Endothelial cell of umbilical vein (primary cell): ENCODE measurements at regions not wholly inside any gene's neighbourhood (a gene's known extent, or its start where the extent isn't known, plus 50 kb on each side); places are given as distances from the start of the nearest gene placed in this dataset.

ENCODE experiments used
- BruUV-seq: library from RNA; stranded (reverse); fragments of 400-500 nt; replicated peaks from 2 replicates; lab custom pipeline; 2021; lab: Mats Ljungman, UMichigan
- CTCF ChIA-PET: fragments of 300-600, 350-600 bp; sonication (Branson Sonifier 250); formaldehyde crosslinking; loops from one replicate; lab custom pipeline; 2021; ENCODE audit warnings: antibody characterized with exemption, inconsistent platforms; lab: Charles Lee
- POLR2A ChIA-PET: fragments of 300-600, 350-600 bp; sonication (Branson Sonifier 250); formaldehyde crosslinking; loops from one replicate; lab custom pipeline; 2021; ENCODE audit warnings: antibody characterized with exemption, inconsistent platforms; lab: Charles Lee
- DNase-seq: peaks from one replicate; pipeline ENCODE4 v3.0.0-alpha.2; 2011; ENCODE audit warnings: low read depth, low spot score
- FAIRE-seq: peaks from 2 replicates; lab custom pipeline; 2011; peaks lifted over from hg19 to GRCh38; lab: Jason Lieb, UNC
- H2AFZ ChIP-seq: 2 replicates; pipeline ENCODE4 v1.6.0; 2012; ENCODE audit warnings: low read depth, low read length, control low read depth, inconsistent platforms
- H3K27ac ChIP-seq: 2 replicates; pipeline ENCODE4 v1.5.1; 2011; ENCODE audit warnings: low read depth, mild to moderate bottlenecking, control low read depth, low read length, moderate library complexity; ENCODE audit not compliant: insufficient read depth
- H3K27me3 ChIP-seq, 2 experiments: 2 replicates each; pipeline versions ENCODE4 v1.6.0 to v1.6.1; 2011; ENCODE audit warnings: low read length in 2 of 2, mixed read lengths in 1 of 2; ENCODE audit not compliant: control insufficient read depth in 2 of 2, insufficient read depth in 2 of 2
- H3K36me3 ChIP-seq, 2 experiments: 2 replicates in 1 of 2; 3 replicates in 1 of 2; pipeline ENCODE4 v1.5.1; 2011; ENCODE audit warnings: low read length in 2 of 2, mild to moderate bottlenecking in 1 of 2, moderate library complexity in 1 of 2; ENCODE audit not compliant: control insufficient read depth in 2 of 2, insufficient read depth in 2 of 2; ENCODE audit errors: extremely low read depth in 1 of 2
- H3K4me1 ChIP-seq: 3 replicates; pipeline ENCODE4 v1.5.1; 2011; ENCODE audit warnings: mild to moderate bottlenecking, low read length; ENCODE audit not compliant: control insufficient read depth, insufficient read depth; ENCODE audit errors: extremely low read depth
- H3K4me2 ChIP-seq: 2 replicates; pipeline ENCODE4 v1.6.1; 2011; ENCODE audit warnings: low read length, control low read depth, mixed read lengths; ENCODE audit not compliant: insufficient read depth
- H3K4me3 ChIP-seq, 3 experiments: fragments of 200-600 bp in 1 of 3; sonication (generic), shearing (Covaris generic) in 1 of 3; replicated peaks in 1 of 3; 2 replicates each; pipeline ENCODE4 v1.5.1; 2011 to 2016; ENCODE audit warnings: control low read depth in 3 of 3, low read length in 3 of 3, mild to moderate bottlenecking in 2 of 3, inconsistent platforms in 1 of 3, low read depth in 1 of 3, moderate library complexity in 1 of 3; ENCODE audit not compliant: insufficient read depth in 1 of 3
- H3K79me2 ChIP-seq: 2 replicates; pipeline ENCODE4 v1.6.0; 2012; ENCODE audit warnings: low read length, inconsistent platforms; ENCODE audit not compliant: control insufficient read depth, insufficient read depth
- H3K9ac ChIP-seq: replicated peaks from 2 replicates; pipeline ENCODE3; 2011; ENCODE audit warnings: low read length, control low read depth; ENCODE audit not compliant: insufficient read depth; ENCODE audit errors: extremely low read depth
- H3K9me1 ChIP-seq: replicated peaks from 3 replicates; pipeline ENCODE4 v1.6.0; 2011; ENCODE audit warnings: mild to moderate bottlenecking, low read length; ENCODE audit not compliant: control insufficient read depth, insufficient read depth; ENCODE audit errors: extremely low read depth
- H3K9me3 ChIP-seq: replicated peaks from 2 replicates; pipeline ENCODE4 v1.5.1; 2012; ENCODE audit warnings: low read length, inconsistent platforms; ENCODE audit not compliant: control insufficient read depth, insufficient read depth
- H4K20me1 ChIP-seq: replicated peaks from 2 replicates; pipeline ENCODE3; 2011; ENCODE audit warnings: mild to moderate bottlenecking, low read length; ENCODE audit not compliant: control insufficient read depth, insufficient read depth; ENCODE audit errors: extremely low read depth
- EZH2 ChIP-seq: IDR thresholded peaks from 2 replicates; pipeline ENCODE4 v1.6.1; 2012; ENCODE audit warnings: borderline replicate concordance, low read depth, mild to moderate bottlenecking, moderate library complexity, low read length, inconsistent platforms; ENCODE audit not compliant: severe bottlenecking
- FOS ChIP-seq: IDR thresholded peaks from 2 replicates; pipeline ENCODE4 v1.6.1; 2011; ENCODE audit warnings: mild to moderate bottlenecking, low read length, moderate library complexity, borderline replicate concordance; ENCODE audit not compliant: insufficient read depth
- GATA2 ChIP-seq: IDR thresholded peaks from 2 replicates; pipeline ENCODE4 v1.7.0; 2011; ENCODE audit warnings: low read depth, mild to moderate bottlenecking, moderate library complexity, mixed read lengths, low read length; ENCODE audit not compliant: insufficient read length, insufficient read depth
- JUN ChIP-seq: IDR thresholded peaks from 2 replicates; pipeline ENCODE4 v1.6.1; 2011; ENCODE audit warnings: borderline replicate concordance, low read depth; ENCODE audit not compliant: insufficient read length, insufficient read depth
- MYC ChIP-seq: IDR thresholded peaks from one replicate; pipeline ENCODE4 v1.6.1; 2011; ENCODE audit warnings: mild to moderate bottlenecking, low read depth, low read length
- POLR2A ChIP-seq: IDR thresholded peaks from 2 replicates; pipeline ENCODE4 v1.6.1; 2012; ENCODE audit warnings: low read depth, mild to moderate bottlenecking, control low read depth, low read length
- POLR2AphosphoS5 ChIP-seq: IDR thresholded peaks from 2 replicates; pipeline ENCODE4 v1.6.1; 2012; ENCODE audit warnings: low read depth, mild to moderate bottlenecking, control low read depth, low read length, moderate library complexity; ENCODE audit not compliant: insufficient read depth
- dilution Hi-C: fragments of 300-500 bp; cut with MboI; formaldehyde crosslinking; loops from one replicate; pipeline ENCODE4 v1.15.0; 2019; ENCODE audit warnings: low sequenced_read_pairs; ENCODE audit not compliant: extremely low pct_ligation_motif_present
- intact Hi-C: fragments of 100-400 bp; cut with micrococcal nuclease; formaldehyde crosslinking; loops from one replicate; pipeline ENCODE4 v1.10.0; 2022
- TF ChIP-seq, protein P1 (sequence below): IDR thresholded peaks from 2 replicates; pipeline ENCODE4 v1.6.1; 2011; ENCODE audit not compliant: insufficient read depth, insufficient read length
- TF ChIP-seq, protein P2 (sequence below), 2 donors: IDR thresholded peaks; 1 replicate in 1 of 2; 2 replicates in 1 of 2; pipeline ENCODE4 v1.5.1; 2011; ENCODE audit warnings: low read length in 2 of 2, mild to moderate bottlenecking in 2 of 2, moderate library complexity in 2 of 2, control low read depth in 1 of 2, inconsistent platforms in 1 of 2, low read depth in 1 of 2; ENCODE audit not compliant: insufficient read depth in 1 of 2; ENCODE audit errors: extremely low read depth in 1 of 2

DNA sequence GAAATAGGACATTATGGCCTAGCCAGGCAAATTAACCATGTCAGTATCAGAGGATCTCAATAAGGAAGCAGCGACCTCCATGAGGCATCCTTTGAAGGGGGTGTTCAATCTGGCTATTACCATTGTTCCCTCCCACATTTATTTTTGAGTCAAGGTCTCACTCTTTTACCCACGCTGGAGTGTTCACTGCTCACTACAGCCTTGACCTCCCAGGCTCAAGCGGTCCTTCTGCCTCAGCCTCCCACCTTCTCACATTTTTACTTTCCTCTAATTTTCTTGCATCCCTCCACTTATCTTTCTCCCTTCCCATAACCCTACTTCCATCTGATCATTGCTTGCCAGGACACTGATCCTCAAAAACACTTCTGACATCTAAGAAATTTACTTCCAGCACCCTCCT, 654.0 kb upstream of the NR2F2 start:
- CTCF ChIA-PET: no interaction called here
- H3K9me3 ChIP-seq: no peaks in the 10 kb centered on the region
- H3K79me2 ChIP-seq: no peaks in the 10 kb centered on the region
- no peak overlapping the region for H3K4me3 ChIP-seq
- H3K27ac ChIP-seq: no peak overlapping the region
- no peak overlapping the region for H2AFZ ChIP-seq
- intact Hi-C loops: no loop called here
- POLR2A ChIA-PET: no interaction called here
- TF ChIP-seq JUN (no peak), MYC (no peak), POLR2AphosphoS5 (no peak), GATA2 (no peak), EZH2 (no peak), FOS (no peak), POLR2A (no peak)
- TF ChIP-seq, protein P1, sequence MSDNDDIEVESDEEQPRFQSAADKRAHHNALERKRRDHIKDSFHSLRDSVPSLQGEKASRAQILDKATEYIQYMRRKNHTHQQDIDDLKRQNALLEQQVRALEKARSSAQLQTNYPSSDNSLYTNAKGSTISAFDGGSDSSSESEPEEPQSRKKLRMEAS: no peak
- TF ChIP-seq, protein P2, sequence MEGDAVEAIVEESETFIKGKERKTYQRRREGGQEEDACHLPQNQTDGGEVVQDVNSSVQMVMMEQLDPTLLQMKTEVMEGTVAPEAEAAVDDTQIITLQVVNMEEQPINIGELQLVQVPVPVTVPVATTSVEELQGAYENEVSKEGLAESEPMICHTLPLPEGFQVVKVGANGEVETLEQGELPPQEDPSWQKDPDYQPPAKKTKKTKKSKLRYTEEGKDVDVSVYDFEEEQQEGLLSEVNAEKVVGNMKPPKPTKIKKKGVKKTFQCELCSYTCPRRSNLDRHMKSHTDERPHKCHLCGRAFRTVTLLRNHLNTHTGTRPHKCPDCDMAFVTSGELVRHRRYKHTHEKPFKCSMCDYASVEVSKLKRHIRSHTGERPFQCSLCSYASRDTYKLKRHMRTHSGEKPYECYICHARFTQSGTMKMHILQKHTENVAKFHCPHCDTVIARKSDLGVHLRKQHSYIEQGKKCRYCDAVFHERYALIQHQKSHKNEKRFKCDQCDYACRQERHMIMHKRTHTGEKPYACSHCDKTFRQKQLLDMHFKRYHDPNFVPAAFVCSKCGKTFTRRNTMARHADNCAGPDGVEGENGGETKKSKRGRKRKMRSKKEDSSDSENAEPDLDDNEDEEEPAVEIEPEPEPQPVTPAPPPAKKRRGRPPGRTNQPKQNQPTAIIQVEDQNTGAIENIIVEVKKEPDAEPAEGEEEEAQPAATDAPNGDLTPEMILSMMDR (IDR thresholded peaks at IDR 0.05; ENCODE audit: extremely low read depth in 1 of 2, insufficient read depth in 1 of 2, low read depth in 1 of 2, low read length in 2 of 2): no peak
- H3K4me2 ChIP-seq: no peak overlapping the region
- no peaks in the 10 kb centered on the region for H3K27me3 ChIP-seq
- FAIRE-seq (no peak), DNase-seq (no peak)
- no peak overlapping the region for H3K9ac ChIP-seq
- no peaks in the 10 kb centered on the region for H3K4me1 ChIP-seq
- no peaks in the 10 kb centered on the region for H3K9me1 ChIP-seq
- H4K20me1 ChIP-seq: no peaks in the 10 kb centered on the region
- H3K36me3 ChIP-seq: no peaks in the 10 kb centered on the region
- no TSS peak for BruUV-seq
- dilution Hi-C loops: no loop called here
